ENCODE measurements at regions not wholly inside any gene's neighbourhood (a gene's known extent, or its start where the extent isn't known, plus 50 kb on each side); places are given as distances from the start of the nearest gene placed in this dataset.

DNA sequence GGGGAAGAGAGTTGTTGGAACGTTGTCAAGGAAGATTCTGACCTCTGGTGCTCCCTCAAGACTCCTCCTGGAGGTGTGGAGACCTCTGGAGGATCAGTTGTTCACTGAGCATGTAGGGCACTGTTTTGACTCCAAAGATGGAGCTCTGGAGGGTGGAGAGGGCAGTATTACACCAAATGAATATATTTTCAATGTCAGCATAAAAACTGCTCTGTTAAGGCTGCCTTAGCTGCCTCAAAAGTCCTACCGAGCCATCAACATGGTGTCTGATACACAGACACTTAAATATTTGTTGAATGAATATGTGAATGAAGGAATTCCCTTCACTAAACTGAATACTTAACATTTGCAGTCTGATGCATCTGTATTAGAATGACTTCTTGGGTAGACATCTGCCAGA lies 144.2 kb upstream of the SPON1 start:
- no peaks in the 10 kb centered on the region for H3K4me1 Mint-ChIP-seq (ENCODE audit: low read depth)
- no peak for DNase-seq
- peaks cover 1% of the 10 kb centered on the region; the same call in 1 of the 2 replicates for H3K27me3 Mint-ChIP-seq (ENCODE audit: insufficient read depth)
- no peaks in the 10 kb centered on the region for H3K36me3 Mint-ChIP-seq (ENCODE audit: low read depth)
- TF ChIP-seq, protein P1, sequence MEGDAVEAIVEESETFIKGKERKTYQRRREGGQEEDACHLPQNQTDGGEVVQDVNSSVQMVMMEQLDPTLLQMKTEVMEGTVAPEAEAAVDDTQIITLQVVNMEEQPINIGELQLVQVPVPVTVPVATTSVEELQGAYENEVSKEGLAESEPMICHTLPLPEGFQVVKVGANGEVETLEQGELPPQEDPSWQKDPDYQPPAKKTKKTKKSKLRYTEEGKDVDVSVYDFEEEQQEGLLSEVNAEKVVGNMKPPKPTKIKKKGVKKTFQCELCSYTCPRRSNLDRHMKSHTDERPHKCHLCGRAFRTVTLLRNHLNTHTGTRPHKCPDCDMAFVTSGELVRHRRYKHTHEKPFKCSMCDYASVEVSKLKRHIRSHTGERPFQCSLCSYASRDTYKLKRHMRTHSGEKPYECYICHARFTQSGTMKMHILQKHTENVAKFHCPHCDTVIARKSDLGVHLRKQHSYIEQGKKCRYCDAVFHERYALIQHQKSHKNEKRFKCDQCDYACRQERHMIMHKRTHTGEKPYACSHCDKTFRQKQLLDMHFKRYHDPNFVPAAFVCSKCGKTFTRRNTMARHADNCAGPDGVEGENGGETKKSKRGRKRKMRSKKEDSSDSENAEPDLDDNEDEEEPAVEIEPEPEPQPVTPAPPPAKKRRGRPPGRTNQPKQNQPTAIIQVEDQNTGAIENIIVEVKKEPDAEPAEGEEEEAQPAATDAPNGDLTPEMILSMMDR (IDR thresholded peaks at IDR 0.05): no peak
- H3K9me3 Mint-ChIP-seq: peaks cover 2% of the 10 kb centered on the region; the same call in 1 of the 2 replicates
- H3K27ac Mint-ChIP-seq: no peak overlapping the region
- H3K4me3 Mint-ChIP-seq: no peak overlapping the region

DNA sequence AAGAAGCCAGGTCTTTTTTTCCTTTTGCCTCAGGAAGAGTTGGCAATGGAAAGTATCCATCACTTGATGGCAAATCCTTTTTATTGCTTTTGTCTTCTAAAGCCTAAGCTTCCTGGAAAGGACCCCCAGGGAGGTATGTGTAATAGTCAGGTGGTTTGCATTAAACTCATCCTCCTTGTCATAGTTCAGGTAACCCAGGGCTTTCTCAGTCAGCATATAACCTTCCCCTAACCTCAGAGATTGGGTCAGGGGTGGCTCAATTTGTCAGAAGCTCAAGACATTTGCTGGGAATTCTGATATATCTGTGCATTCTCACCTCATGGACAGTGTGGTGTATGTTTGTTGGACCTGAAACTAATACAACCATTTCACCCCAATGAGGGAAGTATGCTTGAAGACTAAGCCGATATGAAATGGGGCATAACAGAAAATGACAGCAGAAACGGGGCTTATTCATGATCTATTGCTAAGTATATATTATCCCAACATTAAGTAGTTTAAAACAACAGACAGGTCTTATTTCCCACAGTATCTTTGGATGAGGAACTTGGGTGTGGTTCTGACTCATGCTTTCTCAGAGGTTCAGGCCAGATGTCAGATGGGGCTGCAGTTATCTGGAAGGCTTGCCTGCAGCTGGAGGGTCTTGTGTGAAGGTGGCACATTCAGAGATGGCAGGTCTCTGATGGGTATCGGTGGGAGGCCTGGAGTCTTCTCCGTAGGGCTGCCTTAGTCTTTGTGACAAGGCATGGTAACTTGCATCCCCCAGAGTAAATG lies 135.8 kb upstream of the SPON1 start:
- Mint-ChIP-seq H3K9me3 (no peaks in the 10 kb centered on the region; the same call in none of the 2 replicates), H3K27me3 (ENCODE audit: insufficient read depth) (peaks cover 3% of the 10 kb centered on the region; the same call in 1 of the 2 replicates), H3K4me3 (no peak overlapping the region), H3K36me3 (ENCODE audit: low read depth) (no peaks in the 10 kb centered on the region), H3K4me1 (ENCODE audit: low read depth) (no peaks in the 10 kb centered on the region), H3K27ac (no peak overlapping the region)
- DNase-seq: peak; percentile 2
- TF ChIP-seq, protein P1 (IDR thresholded peaks at IDR 0.05): no peak

DNA sequence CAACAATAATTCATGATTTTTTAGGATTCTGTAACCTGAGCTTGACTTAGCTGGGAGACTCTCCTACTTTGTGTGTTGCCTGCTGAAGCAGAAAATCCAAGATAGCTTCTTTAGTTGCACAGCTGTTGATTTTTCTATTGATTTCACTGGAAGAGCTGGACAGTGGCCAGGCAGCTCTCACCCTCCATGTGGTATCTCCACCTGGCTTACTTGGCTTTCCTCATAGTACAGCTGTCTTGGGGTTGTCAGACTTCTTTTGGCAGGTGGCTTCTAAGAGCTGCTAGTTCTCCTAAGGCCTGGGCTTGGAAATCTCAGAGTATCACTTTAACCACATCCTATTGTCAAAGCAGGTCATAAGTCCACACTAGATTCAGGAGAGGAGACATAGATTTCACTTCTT lies 130.8 kb upstream of the SPON1 start:
- no peaks in the 10 kb centered on the region for H3K4me1 Mint-ChIP-seq (ENCODE audit: low read depth)
- peaks cover 8% of the 10 kb centered on the region; the same call in 1 of the 2 replicates for H3K9me3 Mint-ChIP-seq
- TF ChIP-seq, protein P1 (IDR thresholded peaks at IDR 0.05): no peak
- H3K27me3 Mint-ChIP-seq (ENCODE audit: insufficient read depth): peaks cover 2% of the 10 kb centered on the region
- DNase-seq: no peak
- no peak overlapping the region for H3K27ac Mint-ChIP-seq
- H3K4me3 Mint-ChIP-seq: no peak overlapping the region
- H3K36me3 Mint-ChIP-seq (ENCODE audit: low read depth): no peaks in the 10 kb centered on the region

DNA sequence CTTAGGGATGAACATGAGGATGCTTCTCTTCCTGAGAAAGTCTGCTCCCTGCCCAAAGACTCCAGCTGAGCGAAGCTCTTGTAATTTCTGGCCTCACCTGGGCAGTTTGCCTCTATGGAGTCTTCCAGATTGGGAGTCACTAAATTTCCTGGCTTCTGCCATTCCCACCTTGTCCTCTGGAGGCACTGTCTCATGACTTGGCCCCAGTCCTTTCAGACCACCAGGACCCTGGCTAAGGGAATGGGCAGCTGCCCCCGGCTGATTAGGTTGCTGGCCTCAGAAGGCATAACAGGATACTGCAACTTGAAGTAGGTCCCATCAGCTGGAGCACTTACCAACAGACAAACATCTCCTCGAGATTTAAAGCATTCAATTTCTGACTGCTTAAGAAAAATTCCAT lies 128.1 kb upstream of the SPON1 start:
- DNase-seq: no peak
- Mint-ChIP-seq H3K36me3 (ENCODE audit: low read depth) (no peaks in the 10 kb centered on the region), H3K27ac (no peak overlapping the region), H3K4me3 (no peak overlapping the region), H3K9me3 (peaks cover 8% of the 10 kb centered on the region; the same call in 1 of the 2 replicates), H3K4me1 (ENCODE audit: low read depth) (no peaks in the 10 kb centered on the region), H3K27me3 (ENCODE audit: insufficient read depth) (peaks cover 2% of the 10 kb centered on the region)
- TF ChIP-seq, protein P1 (IDR thresholded peaks at IDR 0.05): peak; percentile 39

DNA sequence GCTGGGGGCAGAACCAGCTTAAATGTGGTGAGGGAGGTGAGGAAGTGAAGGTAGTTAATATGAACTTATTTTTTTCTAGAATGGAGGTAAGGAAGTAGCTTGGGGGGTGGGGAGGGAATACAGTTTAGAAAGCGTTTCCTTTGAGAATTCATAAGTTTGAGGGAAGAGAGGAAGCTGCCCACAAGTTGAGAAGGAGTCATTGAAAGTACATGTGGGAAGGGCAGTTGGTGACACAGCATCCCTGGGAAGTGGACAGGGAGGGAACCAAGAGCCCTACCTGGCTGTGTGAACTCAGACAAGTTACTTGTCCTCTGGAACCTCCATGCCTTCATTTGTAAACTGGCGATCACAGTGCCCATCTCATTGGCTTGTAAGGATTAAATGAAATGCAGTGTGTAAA lies 125.9 kb upstream of the SPON1 start:
- DNase-seq: no peak

More for the DNA sequence above, 125.9 kb upstream of the SPON1 start:
- Mint-ChIP-seq H3K9me3 (peaks cover 8% of the 10 kb centered on the region; the same call in 1 of the 2 replicates), H3K4me1 (ENCODE audit: low read depth) (no peaks in the 10 kb centered on the region), H3K27ac (no peak overlapping the region), H3K4me3 (no peak overlapping the region), H3K36me3 (ENCODE audit: low read depth) (no peaks in the 10 kb centered on the region), H3K27me3 (ENCODE audit: insufficient read depth) (peaks cover 2% of the 10 kb centered on the region)
- TF ChIP-seq, protein P1 (IDR thresholded peaks at IDR 0.05): no peak
